SK-N-MC (cell line): ENCODE measurements at regions not wholly inside any gene's neighbourhood (a gene's known extent, or its start where the extent isn't known, plus 50 kb on each side); places are given as distances from the start of the nearest gene placed in this dataset.

Experiments used
- EZH2 ChIP-seq: fragments of 200-600 bp; sonication (generic); IDR thresholded peaks from one replicate; pipeline ENCODE4 v1.6.1; 2017; ENCODE audit warnings: antibody characterized with exemption
- POLR2AphosphoS5 ChIP-seq: IDR thresholded peaks from 2 replicates; pipeline ENCODE4 v1.6.1; 2012; ENCODE audit warnings: mild to moderate bottlenecking, low read depth, low read length, borderline replicate concordance

- TF ChIP-seq EZH2 (no peak), POLR2AphosphoS5 (no peak)
Observed at GRCh38 chrX:134715930-134716619, 57.8 kb upstream of the PLAC1 start.
